ENCODE measurements at regions not wholly inside any gene's neighbourhood (a gene's known extent, or its start where the extent isn't known, plus 50 kb on each side); places are given as distances from the start of the nearest gene placed in this dataset.

DNA sequence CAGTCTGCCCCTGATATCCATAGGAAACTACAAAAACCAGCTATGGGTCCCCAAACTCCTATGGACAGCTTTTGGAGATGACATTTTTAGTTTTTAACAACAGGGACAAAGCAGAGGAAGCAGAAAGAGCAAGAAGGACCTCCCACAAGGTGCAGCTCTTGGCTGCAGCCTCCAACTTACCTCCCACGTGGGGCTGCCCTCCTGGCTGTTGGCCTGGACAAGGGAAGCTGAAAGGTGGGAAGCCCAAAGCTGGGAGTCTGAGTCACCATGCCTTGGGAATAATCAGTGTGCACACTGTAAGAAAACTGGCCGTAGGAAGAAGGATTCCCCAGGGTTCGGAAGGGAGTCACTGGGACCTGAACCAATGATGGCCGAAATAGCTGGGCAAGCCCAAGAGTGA, 51.8 kb upstream of the PAX1 start:
- DNase-seq, result no peak

- no peak for DNase-seq
Observed at GRCh38 chr20:21643417-21643816, 62.0 kb upstream of the PAX1 start.

GRCh38 chr20:21640556-21640955, 64.9 kb upstream of the PAX1 start:
- DNase-seq, result no peak

- DNase-seq, result no peak
Observed at GRCh38 chr20:21633829-21634228, 71.6 kb upstream of the PAX1 start.

- DNase-seq, result no peak
Observed at GRCh38 chr20:21632735-21633053, 72.8 kb upstream of the PAX1 start.

DNA sequence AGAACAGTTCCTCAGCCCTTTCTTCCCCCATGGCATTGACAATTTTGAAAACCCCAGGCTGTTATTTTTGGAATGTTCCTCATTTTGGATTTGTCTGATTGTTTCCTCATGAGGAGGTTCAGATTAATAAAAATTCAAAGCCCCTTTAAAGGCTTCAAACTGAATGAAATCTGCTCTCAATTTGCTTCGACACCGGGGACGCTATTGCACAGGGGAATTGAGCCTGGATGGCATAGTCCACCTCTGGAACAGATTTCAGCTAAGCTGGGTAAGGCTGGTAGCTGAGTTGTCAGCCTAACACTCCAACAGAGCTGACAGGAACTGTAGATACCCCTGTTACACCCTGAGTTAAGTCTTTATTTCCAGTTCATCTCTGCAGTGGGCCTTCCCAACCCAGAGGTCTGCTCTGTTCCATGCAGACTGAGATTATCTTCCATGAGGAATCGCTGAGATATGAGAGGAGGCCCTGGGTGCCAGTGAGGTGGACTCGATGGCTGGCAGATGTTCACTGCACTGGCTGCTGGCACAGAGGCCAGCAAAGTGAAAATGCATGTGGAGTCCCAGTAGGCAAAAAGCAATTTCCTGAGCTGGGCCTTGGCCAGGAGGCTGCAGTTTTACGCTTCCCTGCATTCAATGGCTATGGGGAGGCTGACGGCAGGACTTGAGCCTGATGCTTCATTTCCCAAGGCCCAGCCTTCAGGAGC, 73.3 kb upstream of the PAX1 start:
- DNase-seq, result no peak

DNA sequence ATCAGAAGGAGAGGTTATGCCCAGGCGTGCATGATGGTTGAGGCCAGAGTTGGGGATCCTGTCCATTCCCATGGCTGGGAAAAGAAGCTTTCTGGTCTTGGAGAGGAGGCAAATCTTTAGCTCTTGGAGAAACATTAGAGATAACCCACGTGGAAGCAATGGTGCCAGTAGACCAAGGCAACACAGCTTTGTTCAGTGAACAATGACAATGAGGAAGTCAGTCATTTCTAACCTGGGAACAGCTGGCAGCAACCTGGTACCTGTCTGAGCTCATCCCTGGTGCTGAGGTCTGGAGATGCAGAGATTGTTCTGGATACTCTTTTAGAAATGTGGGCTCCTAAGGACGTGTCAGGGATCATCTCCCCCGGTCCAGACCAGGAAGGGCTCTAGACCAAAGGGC, 76.7 kb upstream of the PAX1 start:
- no peak for DNase-seq

DNA sequence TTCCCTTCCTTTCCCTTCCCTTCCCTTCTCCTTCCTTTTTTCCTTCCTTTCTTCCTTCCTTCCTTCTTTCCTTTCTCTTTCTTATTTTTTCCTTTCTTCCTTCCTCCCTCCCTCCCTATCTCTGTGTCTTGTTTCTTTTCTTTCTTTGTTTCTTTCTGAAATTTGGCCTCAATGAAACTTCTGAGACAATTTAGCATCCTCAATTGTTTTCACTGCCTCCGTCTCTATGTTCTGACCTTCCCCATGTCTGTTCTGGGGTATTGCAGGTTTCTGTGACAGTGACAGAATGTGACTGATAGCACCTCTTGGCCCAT, 81.7 kb upstream of the PAX1 start:
- no peak for DNase-seq

GRCh38 chr20:21623074-21623780, 82.2 kb upstream of the PAX1 start:
- no peak for DNase-seq

DNA sequence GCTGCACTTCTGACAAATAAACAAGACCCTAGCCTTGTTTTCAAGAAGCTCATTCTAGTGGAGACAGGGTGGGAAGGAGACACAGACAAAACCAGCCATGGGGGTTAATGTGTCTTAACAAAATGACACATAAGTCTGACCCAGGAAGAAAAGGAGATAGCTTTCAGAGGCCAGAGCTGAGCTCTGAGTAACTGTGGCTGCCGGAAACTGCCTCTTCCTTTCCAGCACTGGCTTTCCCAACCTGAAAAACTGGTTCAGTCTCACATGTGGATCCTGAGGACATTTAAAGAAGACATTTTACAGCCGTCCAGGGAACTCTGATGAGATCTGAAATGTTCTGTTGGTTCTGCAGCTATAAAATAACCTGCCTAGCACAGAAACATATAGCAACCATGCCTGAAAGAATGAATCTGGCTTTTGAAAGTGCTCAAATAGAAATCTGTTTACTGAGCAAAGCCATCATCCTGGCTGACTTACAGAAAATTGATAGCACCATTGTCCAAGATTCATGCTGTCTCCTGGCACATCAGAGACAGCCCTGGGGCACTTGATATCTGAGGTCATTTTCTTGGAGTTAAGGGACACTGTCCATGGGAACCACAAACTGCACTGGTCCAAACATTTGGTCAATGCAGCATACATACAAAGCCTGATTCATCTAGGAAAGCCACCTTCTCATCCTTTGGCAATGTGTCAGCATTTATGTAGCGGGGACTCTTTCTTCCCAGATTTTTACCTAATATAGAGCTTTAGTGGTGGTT, 83.2 kb upstream of the PAX1 start:
- no peak for DNase-seq

DNA sequence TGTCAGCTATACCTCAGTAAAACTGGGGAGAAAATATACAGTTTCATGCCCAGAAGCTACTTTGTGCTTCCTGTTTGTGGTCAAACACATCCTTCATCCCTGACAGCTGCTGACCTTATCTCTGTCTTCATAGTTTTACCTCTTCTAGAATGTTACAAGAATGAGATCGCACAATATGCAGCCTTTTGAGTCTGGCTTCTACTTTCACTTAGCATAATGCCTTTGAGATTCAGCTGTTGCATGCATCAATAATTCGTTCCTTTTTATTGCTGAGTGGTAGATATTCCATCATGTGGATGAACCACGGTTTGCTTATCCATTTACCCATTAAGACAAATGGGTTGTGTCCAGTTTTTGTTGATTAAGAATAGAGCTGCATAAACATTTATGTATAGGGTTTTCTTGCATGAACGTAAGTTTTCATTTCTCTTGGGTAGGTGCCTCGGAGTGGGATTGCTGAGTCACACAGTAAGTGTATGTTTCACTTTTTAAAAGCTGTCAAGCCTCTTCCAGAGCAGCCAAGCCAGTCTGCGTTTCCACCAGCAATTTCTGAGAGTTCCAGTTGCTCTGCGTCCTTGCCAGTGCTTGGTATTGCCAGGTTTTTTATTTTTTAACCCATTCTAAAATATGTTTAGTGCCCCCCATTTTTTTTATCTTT, 86.6 kb upstream of the PAX1 start:
- DNase-seq, result no peak

GRCh38 chr20:21615617-21616080, 89.8 kb upstream of the PAX1 start:
- DNase-seq, result peak; percentile 19 to 24

DNA sequence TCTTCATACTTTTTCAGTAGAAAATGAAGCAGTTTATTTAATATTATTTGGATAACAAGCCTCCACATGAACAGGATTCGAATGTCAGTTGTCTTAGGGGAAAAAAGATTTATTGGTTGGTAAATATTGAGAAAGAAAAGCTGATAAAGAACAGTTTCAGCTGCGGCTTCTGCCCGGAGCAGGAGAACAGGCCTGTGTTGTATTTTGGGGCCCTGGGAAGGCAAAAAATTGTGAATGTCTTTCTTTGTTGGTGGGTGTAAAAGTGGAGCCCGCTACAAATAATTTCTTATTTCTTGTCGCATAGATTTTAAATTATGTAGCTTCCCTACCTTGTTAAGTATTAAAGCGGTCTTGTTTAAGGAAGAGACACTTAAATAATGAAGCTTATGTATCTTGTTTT, 90.5 kb upstream of the PAX1 start:
- no peak for DNase-seq

DNA sequence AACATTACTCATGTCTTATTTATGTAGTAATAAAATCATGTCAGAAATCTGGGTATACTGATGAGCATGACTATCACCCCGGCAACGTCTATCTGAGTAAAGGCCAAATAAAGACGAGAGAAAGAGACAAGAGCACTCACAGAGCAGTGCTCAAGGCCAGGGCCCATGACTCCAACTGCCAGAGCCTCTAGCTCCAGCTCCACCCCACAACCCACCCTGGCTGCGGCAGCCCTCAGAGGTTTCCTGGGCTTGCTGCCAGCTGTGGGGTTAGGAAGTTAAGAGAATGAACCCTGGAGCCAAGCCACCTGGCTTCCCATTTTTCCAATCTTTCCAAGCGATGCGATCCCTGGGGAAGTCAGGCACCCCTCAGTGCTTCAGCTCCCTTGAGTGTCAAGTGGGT, 92.0 kb upstream of the PAX1 start:
- no peak for DNase-seq

GRCh38 chr20:21609981-21610380, 95.5 kb upstream of the PAX1 start:
- DNase-seq, result no peak

DNA sequence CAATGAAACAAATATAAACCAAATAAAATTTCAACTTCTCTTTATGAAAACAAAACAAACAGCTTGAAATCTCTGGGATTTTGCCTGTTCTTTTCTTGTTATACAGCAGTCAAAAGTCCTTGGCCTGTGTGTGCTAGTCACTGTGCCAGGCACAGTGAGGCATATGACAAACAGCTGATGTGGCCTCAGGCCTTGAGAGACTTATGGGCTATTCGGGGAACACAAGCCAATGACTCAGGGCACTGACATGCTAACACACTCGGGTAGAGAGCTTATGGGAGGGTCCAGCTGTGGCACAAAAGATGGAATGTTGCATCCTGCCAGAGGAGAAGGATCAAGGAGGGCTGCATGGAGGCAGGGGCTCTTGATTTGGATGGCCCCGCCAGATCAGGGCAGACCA, 95.4 kb upstream of the NKX2-2 start:
- no peak for DNase-seq

- no peak for DNase-seq
Observed at GRCh38 chr20:21608777-21609176, 94.9 kb upstream of the NKX2-2 start.

DNA sequence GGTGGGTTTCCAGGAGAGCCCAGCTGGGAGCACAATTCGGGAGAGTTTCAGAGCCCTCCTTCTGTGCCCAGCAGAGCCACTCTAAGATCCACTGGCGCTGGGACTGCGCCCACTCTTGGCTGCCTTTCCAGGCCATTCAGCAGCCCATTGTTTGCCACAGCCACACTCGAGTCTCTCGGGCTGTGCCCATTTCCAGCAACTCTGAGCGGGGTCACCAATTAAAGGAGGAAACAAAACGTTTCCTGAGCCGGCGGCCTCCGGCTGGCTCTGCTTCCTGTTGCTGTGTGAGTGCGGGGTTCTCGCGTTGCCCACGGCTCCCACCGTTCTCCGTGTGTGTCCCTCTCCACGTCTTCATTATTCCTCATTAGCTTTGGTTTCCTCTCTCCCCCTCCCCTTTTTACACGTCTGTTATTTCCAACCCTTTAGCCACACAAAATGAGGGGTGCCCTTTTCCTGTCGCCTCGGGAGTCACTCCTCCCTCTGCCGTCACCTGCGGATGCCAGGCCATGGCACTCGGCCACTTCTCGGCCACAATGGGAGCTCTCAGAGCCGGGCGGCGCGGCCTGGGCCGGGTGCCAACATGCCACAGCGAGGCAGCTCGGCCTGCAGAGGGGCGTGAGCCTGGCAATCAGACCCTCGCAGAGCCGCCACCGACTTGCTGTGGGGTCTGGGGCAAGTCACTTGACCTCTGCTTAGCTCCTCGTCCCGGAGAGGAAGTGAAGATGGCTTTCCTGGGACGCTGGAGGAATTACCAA, 94.3 kb upstream of the NKX2-2 start:
- DNase-seq, result no peak

GRCh38 chr20:21601799-21602198, 87.9 kb upstream of the NKX2-2 start:
- DNase-seq, result no peak

DNA sequence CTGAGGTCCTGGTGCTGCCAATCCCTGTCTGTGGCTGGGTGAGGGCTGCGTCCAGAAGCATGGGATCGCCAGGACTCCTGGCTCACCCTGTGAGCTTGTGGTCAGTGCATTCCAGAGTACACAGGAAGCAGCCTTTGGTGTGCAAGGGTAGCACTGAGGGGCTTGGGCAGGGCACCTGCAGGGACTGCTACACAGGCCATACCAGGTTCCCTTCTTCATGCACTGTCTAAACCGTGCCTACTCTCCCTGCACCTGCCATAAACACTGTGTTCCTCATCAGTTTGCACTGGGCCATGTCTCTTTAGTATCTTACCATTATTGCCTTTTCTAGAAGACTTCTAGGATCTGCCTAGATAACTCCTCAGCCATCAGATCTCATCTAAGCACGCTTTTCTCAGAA, 72.8 kb upstream of the NKX2-2 start:
- DNase-seq, result no peak

- DNase-seq, result no peak
Observed at GRCh38 chr20:21583486-21584168, 69.8 kb upstream of the NKX2-2 start.

DNA sequence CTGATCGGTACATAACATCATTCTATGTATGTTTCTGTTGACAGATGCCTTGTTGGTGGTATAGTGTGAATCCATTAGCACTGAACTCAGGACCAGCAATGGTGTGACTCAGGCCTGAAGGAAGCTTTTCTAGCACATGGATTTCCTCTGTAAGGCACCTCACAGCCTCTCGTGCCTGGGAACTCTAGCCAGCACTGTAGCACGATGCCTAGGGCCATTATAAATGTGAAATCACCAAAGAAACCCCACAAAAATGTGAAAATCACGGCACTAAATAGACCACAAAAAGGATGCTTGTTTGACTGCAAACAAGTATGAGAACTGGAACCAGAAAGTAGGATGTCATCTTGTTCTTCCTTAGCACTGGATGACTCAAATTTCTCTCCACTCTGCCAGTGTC, 63.7 kb upstream of the NKX2-2 start:
- no peak for DNase-seq

All from activated CD4-positive, alpha-beta T cell treated with anti-CD3 and anti-CD28 coated beads, Interleukin-2, amount 50 U/mL, for 4 hours (primary cell).